ENCODE measurements at regions not wholly inside any gene's neighbourhood (a gene's known extent, or its start where the extent isn't known, plus 50 kb on each side); places are given as distances from the start of the nearest gene placed in this dataset.

DNA sequence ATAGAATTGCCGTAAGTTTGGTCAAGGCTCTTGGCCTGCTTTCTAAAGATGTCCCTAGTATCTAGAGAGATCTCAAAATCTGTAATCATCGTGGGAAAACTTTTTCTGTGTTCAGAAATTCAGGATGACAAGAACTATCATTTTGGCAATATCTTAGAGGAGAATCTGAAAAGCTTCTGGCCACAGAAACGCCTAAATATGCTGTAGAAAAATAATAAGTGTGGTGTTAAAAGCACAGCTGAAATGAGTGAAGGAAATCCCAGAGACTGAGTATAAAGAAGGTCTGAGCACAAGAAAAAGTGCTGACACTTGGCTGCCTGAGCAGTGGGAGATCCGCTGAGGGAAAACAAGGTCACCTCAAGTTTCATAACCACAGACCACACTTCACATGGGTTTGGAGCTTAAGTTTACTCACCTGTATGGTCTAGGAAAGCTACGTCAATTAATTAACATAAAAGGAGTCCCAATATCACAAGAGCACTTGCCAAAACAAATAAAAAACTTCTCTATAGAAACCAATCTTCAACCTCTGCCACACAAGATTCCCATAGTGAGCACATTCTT is 235.2 kb upstream of the IRF2BP2 start:
- no peaks in the 10 kb centered on the region for H3K36me3 ChIP-seq (ENCODE audit: control insufficient read depth in 1 of 2, insufficient read depth in 2 of 2, low read length in 2 of 2)
- no peaks in the 10 kb centered on the region for H3K9me2 ChIP-seq (ENCODE audit: insufficient read depth)
- peaks cover 4% of the 10 kb centered on the region; the same call in 1 of the 2 replicates for H3K27me3 ChIP-seq (ENCODE audit: insufficient read depth, low read length)
- peaks cover 0 to 2% of the 10 kb centered on the region in 2 experiments; a peak in 1 of 4 replicates for H3K4me1 ChIP-seq (ENCODE audit: control insufficient read depth in 1 of 2, insufficient read depth in 2 of 2, low read length in 2 of 2)
- ChIA-PET RAD21 (ENCODE audit: low non-redundant PET in 1 of 2, low total read pairs in 2 of 2, uncharacterized antibody in 2 of 2, unreplicated experiment in 2 of 2) (no interaction called here), POLR2A (no interaction called here), CTCF (no interaction called here)
- DNase-seq (ENCODE audit: low read depth, low spot score) (no peak), ATAC-seq (no peak)
- H3K4me3 ChIP-seq (replicated peaks in 1 of 2; ENCODE audit: low read depth in 1 of 2, low read length in 2 of 2): no peak overlapping the region
- no peak overlapping the region for H3K4me2 ChIP-seq (ENCODE audit: low read length)
- H2AFZ ChIP-seq (ENCODE audit: low read depth, low read length, poor library complexity, severe bottlenecking): no peak overlapping the region
- H3K9ac ChIP-seq (ENCODE audit: low read length): no peak overlapping the region
- no peaks in the 10 kb centered on the region for H3K9me3 ChIP-seq (ENCODE audit: control insufficient read depth in 1 of 2, insufficient read depth in 1 of 2, low read depth in 1 of 2, low read length in 2 of 2)
- no peaks in the 10 kb centered on the region for H3K79me2 ChIP-seq (ENCODE audit: insufficient read depth, low read length)
- intact Hi-C loops (cut with micrococcal nuclease): no loop called here
- no peaks in the 10 kb centered on the region for H4K20me1 ChIP-seq (ENCODE audit: insufficient read depth)
- BruUV-seq (replicated peaks): no TSS peak
- H3K27ac ChIP-seq (ENCODE audit: low read depth, low read length): no peak overlapping the region
- TF ChIP-seq ELF1 (IDR thresholded peaks at IDR 0.05; ENCODE audit: borderline replicate concordance, low read depth): no peak
- no peak for TF ChIP-seq YY1 (IDR thresholded peaks at IDR 0.05; ENCODE audit: extremely low read depth, insufficient replicate concordance, low read depth, low read length)
- TF ChIP-seq RAD21 (IDR thresholded peaks at IDR 0.05; ENCODE audit: low read depth): no peak
- TF ChIP-seq, protein P1, sequence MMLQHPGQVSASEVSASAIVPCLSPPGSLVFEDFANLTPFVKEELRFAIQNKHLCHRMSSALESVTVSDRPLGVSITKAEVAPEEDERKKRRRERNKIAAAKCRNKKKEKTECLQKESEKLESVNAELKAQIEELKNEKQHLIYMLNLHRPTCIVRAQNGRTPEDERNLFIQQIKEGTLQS (IDR thresholded peaks at IDR 0.05): no peak
- no peak for TF ChIP-seq SIN3A (IDR thresholded peaks at IDR 0.05; ENCODE audit: low read depth)
- TF ChIP-seq EZH2 (IDR thresholded peaks at IDR 0.05): no peak
- no peak for TF ChIP-seq POLR2A (IDR thresholded peaks at IDR 0.05; ENCODE audit: borderline replicate concordance, extremely low read depth, insufficient read depth, insufficient read length)
- no peak for TF ChIP-seq ZNF274 (IDR thresholded peaks at IDR 0.05; ENCODE audit: low read depth, low read length)
- no peak for TF ChIP-seq ZFX (IDR thresholded peaks at IDR 0.05)
- TF ChIP-seq JUND (IDR thresholded peaks at IDR 0.05): no peak
- TF ChIP-seq CBX3 (IDR thresholded peaks at IDR 0.05; ENCODE audit: low read depth): no peak
- TF ChIP-seq TCF7L2 (IDR thresholded peaks at IDR 0.05; ENCODE audit: borderline replicate concordance, extremely low read depth, insufficient read depth, insufficient read length): no peak
- no peak for TF ChIP-seq POLR2AphosphoS5 (IDR thresholded peaks at IDR 0.05; ENCODE audit: low read depth, low read length)
- TF ChIP-seq, protein P2, sequence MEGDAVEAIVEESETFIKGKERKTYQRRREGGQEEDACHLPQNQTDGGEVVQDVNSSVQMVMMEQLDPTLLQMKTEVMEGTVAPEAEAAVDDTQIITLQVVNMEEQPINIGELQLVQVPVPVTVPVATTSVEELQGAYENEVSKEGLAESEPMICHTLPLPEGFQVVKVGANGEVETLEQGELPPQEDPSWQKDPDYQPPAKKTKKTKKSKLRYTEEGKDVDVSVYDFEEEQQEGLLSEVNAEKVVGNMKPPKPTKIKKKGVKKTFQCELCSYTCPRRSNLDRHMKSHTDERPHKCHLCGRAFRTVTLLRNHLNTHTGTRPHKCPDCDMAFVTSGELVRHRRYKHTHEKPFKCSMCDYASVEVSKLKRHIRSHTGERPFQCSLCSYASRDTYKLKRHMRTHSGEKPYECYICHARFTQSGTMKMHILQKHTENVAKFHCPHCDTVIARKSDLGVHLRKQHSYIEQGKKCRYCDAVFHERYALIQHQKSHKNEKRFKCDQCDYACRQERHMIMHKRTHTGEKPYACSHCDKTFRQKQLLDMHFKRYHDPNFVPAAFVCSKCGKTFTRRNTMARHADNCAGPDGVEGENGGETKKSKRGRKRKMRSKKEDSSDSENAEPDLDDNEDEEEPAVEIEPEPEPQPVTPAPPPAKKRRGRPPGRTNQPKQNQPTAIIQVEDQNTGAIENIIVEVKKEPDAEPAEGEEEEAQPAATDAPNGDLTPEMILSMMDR (IDR thresholded peaks at IDR 0.05 in 2 of 3, conservative IDR thresholded peaks at IDR 0.05 in 1 of 3; ENCODE audit: borderline replicate concordance in 1 of 3, insufficient read depth in 1 of 3, low read depth in 2 of 3, low read length in 2 of 3): no peak
- no peak for TF ChIP-seq FOSL1 (IDR thresholded peaks at IDR 0.05; ENCODE audit: low read depth)
